PC-9 (cell line): ENCODE measurements at regions not wholly inside any gene's neighbourhood (a gene's known extent, or its start where the extent isn't known, plus 50 kb on each side); places are given as distances from the start of the nearest gene placed in this dataset.

ENCODE experiments used
- CTCF ChIP-seq: fragments of 200-600 bp; sonication (generic); conservative IDR thresholded peaks from 2 replicates; pipeline ENCODE4 v1.6.1; 2017; ENCODE audit warnings: mixed run types, antibody characterized with exemption, mild to moderate bottlenecking, moderate library complexity
- EZH2 ChIP-seq: fragments of 200-600 bp; sonication (generic); IDR thresholded peaks from 2 replicates; pipeline ENCODE4 v1.8.0; 2017; ENCODE audit warnings: antibody characterized with exemption, low read depth

DNA sequence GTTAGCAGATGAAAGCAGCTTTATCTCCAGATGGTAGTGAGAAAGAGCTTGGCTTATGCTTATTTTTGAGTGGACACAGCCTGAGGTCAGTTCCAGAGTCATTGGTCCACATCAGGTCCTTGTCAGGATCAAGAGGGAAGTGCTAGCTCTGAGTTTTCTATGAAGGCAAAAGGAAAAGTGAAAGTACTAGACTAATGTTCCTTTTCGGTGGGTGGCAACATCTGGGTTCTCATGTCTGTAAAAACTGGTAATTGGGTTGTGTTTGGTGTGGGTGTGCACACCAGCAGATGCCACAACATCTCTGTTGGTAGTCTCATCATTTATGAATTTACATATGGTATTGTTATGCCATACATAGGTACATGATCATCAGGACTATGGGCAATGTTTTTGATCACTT is 210.5 kb downstream of the PWWP3B start:
- no peak for TF ChIP-seq CTCF
- TF ChIP-seq EZH2: no peak
